ENCODE measurements at regions not wholly inside any gene's neighbourhood (a gene's known extent, or its start where the extent isn't known, plus 50 kb on each side); places are given as distances from the start of the nearest gene placed in this dataset.
A peak's percentile ranks its signal among the peaks of the same experiment; 100 is the strongest.
"Not testable (repeated sequence)": the region's sequence is repeated elsewhere in the genome, so short reads cannot be mapped to it uniquely, and the experiment has no call there.

DNA sequence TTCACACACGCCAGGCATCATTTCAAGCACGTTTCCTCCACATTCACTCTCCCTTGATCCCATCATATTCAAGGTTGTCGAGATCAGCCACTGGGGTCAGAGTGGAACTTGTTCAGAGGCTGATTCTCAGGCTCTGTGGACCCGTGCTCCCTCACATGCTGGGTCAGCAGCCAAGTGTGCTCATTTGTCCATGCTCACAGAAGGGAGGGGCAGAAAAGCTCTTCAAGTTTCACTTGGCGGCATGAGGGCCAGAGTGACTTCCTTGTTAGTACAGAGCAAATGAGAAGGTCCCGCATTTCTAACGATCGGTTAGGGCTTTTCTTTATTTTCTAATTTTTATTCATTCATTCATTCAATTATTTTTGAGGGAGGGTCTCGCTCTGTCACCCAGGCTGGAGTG is 82.2 kb downstream of the EBLN1 start:
- H3K4me3 ChIP-seq (replicated peaks in 1 of 2; ENCODE audit: low read depth in 2 of 2, low read length in 2 of 2): no peak overlapping the region
- TF ChIP-seq, protein P1, sequence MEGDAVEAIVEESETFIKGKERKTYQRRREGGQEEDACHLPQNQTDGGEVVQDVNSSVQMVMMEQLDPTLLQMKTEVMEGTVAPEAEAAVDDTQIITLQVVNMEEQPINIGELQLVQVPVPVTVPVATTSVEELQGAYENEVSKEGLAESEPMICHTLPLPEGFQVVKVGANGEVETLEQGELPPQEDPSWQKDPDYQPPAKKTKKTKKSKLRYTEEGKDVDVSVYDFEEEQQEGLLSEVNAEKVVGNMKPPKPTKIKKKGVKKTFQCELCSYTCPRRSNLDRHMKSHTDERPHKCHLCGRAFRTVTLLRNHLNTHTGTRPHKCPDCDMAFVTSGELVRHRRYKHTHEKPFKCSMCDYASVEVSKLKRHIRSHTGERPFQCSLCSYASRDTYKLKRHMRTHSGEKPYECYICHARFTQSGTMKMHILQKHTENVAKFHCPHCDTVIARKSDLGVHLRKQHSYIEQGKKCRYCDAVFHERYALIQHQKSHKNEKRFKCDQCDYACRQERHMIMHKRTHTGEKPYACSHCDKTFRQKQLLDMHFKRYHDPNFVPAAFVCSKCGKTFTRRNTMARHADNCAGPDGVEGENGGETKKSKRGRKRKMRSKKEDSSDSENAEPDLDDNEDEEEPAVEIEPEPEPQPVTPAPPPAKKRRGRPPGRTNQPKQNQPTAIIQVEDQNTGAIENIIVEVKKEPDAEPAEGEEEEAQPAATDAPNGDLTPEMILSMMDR (IDR thresholded peaks at IDR 0.05; ENCODE audit: low read depth, low read length): no peak
- DNase-seq (ENCODE audit: low read depth in 2 of 2): no peak

DNA sequence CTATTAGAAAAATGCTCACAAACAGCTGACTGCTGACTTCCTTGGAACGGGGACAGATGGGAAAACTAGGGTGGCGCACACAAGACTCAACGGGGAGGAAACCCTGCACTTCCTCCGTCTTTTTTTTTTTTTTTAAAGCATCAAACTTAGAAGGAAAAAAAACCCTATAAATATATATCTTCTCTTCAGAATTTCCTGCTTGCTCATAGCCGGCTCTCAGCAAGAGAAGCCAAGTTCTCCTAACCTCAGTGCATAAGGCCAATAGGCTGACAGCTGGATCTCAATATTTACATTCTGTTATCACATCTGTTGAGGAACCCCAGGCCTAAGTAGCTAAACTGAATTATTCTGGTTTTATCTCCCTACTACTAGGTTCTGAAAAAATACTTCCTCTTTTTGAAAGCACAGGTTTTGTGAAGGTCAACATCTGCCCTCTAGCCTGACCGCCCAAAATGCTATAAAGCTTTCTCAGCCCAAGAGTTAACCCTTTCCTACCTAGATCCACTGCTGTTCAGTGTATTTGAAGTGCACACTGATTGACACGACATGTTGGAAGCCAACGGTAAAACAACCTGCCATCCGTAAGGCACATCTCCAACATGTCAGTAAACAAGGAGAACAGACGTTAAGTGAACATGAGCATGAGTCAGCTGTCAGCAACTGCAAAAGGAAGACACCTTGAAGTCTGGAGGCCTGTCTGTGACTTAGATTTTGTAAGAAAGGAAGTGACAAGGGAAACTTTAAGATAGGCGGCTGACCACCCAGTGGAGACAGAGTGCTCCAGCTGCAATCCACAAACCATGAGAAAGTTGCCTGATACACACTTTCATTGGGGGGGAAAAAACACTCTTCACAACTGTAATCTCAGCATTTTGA is 83.8 kb downstream of the EBLN1 start:
- peak; percentile 15 to 75 for DNase-seq (ENCODE audit: low read depth in 2 of 2)
- TF ChIP-seq, protein P1 (IDR thresholded peaks at IDR 0.05; ENCODE audit: low read depth, low read length): no peak
- H3K4me3 ChIP-seq (replicated peaks in 1 of 2; ENCODE audit: low read depth in 2 of 2, low read length in 2 of 2): no peak overlapping the region

DNA sequence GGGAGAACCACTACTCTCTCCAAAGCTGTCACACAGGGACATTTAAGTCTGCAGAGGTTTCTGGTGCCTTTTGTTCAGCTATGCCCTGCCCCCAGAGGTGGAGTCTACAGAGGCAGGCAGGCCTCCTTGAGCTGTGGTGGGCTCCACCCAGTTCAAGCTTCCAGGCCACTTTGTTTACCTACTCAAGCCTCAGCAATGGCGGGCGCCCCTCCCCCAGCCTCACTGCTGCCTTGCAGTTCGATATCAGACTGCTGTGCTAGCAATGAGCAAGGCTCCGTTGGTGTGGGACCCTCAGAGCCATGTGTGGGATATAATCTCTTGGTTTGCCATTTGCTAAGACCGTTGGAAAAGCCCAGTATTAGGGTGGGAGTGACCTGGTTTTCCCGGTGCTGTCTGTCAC is 87.0 kb downstream of the EBLN1 start:
- not testable (repeated sequence) for DNase-seq (ENCODE audit: low read depth in 2 of 2); H3K4me3 ChIP-seq (replicated peaks in 1 of 2; ENCODE audit: low read depth in 2 of 2, low read length in 2 of 2)

DNA sequence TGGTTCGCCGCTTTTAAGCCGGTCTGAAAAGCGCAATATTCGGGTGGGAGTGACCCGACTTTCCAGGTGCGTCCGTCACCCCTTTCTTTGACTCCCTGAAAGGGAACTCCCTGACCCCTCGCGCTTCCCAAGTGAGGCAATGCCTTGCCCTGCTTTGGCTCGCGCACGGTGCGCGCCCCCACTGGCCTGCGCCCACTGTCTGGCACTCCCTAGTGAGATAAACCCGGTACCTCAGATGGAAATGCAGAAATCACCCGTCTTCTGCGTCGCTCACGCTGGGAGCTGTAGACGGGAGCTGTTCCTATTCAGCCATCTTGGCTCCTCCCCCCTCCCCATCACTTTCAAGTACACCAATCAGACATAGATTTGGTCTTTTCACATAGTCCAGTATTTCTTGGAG is 88.2 kb downstream of the EBLN1 start:
- not testable (repeated sequence) for H3K4me3 ChIP-seq (replicated peaks in 1 of 2; ENCODE audit: low read depth in 2 of 2, low read length in 2 of 2); DNase-seq (ENCODE audit: low read depth in 2 of 2)

DNA sequence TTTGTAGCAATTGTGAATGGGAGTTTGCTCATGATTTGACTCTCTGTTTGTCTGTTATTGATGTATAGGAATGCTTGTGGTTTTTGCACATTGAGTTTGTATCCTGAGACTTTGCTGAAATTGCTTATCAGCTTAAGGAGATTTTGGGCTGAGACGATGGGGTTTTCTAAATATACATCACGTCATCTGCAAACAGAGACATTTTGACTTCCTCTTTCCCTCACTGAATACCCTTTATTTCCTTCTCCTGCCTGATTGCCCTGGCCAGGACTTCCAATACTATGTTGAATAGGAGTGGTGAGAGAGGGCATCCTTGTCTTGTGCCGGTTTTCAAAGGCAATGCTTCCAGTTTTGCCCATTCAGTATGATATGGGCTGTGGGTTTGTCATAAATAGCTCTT is 96.6 kb downstream of the EBLN1 start:
- H3K4me3 ChIP-seq (replicated peaks in 1 of 2; ENCODE audit: low read depth in 2 of 2, low read length in 2 of 2); DNase-seq (ENCODE audit: low read depth in 2 of 2): not testable (repeated sequence)

DNA sequence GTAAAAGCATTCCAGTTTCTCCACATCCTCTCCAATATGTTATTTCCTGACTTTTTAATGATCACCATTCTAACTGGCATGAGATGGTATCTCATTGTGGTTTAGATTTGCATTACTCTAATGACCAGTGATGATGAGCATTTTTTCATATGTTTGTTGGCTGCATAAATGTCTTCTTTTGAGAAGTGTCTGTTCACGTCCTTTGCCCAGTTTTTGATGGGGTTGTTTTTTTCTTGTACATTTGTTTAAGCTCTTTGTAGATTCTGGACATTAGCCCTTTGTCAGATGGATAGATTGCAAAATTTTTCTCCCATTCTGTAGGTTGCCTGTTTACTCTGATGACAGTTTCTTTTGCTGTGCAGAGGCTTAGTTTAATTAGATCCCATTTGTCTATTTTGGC is 97.7 kb downstream of the EBLN1 start:
- H3K4me3 ChIP-seq (replicated peaks in 1 of 2; ENCODE audit: low read depth in 2 of 2, low read length in 2 of 2); DNase-seq (ENCODE audit: low read depth in 2 of 2): not testable (repeated sequence)

DNA sequence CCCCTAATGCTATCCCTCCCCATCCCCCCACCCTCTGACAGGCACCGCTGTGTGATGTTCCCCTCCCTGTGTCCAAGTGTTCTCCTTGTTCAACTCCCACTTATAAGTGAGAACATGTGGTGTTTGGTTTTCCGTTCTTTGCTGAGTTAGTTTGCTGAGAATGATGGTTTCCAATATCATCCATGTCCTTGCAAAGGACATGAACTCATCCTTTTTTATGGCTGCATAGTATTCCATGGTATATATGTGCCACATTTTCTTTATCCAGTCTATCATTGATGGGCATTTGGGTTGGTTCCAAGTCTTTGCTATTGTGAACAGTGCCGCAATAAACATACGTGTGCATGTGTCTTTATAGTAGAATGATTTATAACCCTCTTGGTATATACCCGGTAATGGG is 98.2 kb downstream of the EBLN1 start:
- not testable (repeated sequence) for H3K4me3 ChIP-seq (replicated peaks in 1 of 2; ENCODE audit: low read depth in 2 of 2, low read length in 2 of 2); DNase-seq (ENCODE audit: low read depth in 2 of 2)

DNA sequence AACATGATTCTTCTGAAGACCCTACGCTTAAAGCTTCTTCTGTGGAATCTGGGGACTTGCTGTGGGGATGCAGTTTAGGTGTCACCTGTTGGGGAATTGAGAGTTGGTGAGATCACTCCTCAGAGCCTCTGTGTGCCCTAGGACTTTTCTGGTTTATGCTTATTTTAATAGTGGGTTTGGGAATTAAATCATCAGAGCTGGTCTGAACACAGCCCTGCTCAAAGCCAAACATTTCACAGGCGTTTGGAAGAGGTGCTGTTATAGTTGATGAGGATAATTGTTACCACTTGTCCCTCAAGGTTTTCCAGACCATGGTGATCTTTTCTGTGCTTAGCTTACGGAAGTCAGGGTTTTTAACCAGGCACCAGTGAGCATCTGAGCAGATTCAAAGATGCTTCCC is 106.1 kb downstream of the EBLN1 start:
- TF ChIP-seq, protein P1 (IDR thresholded peaks at IDR 0.05; ENCODE audit: low read depth, low read length): no peak
- no peak overlapping the region for H3K4me3 ChIP-seq (replicated peaks in 1 of 2; ENCODE audit: low read depth in 2 of 2, low read length in 2 of 2)
- no peak for DNase-seq (ENCODE audit: low read depth in 2 of 2)

DNA sequence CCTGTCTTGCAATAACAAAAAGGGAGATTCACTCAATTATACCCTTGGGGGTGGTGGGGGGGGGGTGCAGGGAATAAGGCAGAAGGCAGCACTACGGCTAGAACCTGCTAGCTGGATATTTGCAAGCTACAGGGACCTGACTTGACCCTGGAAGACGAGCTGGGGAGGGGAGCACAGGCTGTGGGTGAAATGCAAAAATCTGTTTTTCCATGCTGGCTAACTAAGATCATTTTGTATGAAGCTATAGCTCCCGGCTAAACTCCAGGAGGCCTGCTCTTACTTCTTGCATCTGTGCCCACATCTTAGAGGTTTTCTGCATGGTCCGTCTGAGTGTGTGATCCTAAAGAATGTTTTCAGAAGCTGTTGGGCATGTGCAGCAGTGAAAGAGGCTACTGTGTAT is 106.6 kb downstream of the EBLN1 start:
- DNase-seq (ENCODE audit: low read depth in 2 of 2): no peak
- no peak overlapping the region for H3K4me3 ChIP-seq (replicated peaks in 1 of 2; ENCODE audit: low read depth in 2 of 2, low read length in 2 of 2)
- TF ChIP-seq, protein P1 (IDR thresholded peaks at IDR 0.05; ENCODE audit: low read depth, low read length): no peak
